T-helper 2 cell treated with Interferon-gamma antibody and Interleukin-4, amounts not matched to agents 5 μg/mL and 100 μg/mL, for 36 hours (primary cell): ENCODE measurements at regions not wholly inside any gene's neighbourhood (a gene's known extent, or its start where the extent isn't known, plus 50 kb on each side); places are given as distances from the start of the nearest gene placed in this dataset.

Source experiments
- DNase-seq: peaks from one replicate; pipeline ENCODE4 v3.0.0; 2021; ENCODE audit warnings: low spot score
- H3K27ac Mint-ChIP-seq: one replicate; pipeline ENCODE4 v1.8.0; 2021; ENCODE audit warnings: mild to moderate bottlenecking, mixed read lengths
- H3K27me3 Mint-ChIP-seq: one replicate; pipeline ENCODE4 v1.8.0; 2021; ENCODE audit warnings: low read depth, mixed read lengths
- H3K36me3 Mint-ChIP-seq: one replicate; pipeline ENCODE4 v1.8.0; 2021; ENCODE audit warnings: low read depth, mixed read lengths
- H3K4me1 Mint-ChIP-seq: one replicate; pipeline ENCODE4 v1.8.0; 2021; ENCODE audit warnings: low read depth, mixed read lengths
- H3K4me3 Mint-ChIP-seq: one replicate; pipeline ENCODE4 v1.8.0; 2022; ENCODE audit warnings: mild to moderate bottlenecking, moderate library complexity, mixed read lengths
- H3K9me3 Mint-ChIP-seq: one replicate; pipeline ENCODE4 v1.8.0; 2021; ENCODE audit warnings: mixed read lengths

DNA sequence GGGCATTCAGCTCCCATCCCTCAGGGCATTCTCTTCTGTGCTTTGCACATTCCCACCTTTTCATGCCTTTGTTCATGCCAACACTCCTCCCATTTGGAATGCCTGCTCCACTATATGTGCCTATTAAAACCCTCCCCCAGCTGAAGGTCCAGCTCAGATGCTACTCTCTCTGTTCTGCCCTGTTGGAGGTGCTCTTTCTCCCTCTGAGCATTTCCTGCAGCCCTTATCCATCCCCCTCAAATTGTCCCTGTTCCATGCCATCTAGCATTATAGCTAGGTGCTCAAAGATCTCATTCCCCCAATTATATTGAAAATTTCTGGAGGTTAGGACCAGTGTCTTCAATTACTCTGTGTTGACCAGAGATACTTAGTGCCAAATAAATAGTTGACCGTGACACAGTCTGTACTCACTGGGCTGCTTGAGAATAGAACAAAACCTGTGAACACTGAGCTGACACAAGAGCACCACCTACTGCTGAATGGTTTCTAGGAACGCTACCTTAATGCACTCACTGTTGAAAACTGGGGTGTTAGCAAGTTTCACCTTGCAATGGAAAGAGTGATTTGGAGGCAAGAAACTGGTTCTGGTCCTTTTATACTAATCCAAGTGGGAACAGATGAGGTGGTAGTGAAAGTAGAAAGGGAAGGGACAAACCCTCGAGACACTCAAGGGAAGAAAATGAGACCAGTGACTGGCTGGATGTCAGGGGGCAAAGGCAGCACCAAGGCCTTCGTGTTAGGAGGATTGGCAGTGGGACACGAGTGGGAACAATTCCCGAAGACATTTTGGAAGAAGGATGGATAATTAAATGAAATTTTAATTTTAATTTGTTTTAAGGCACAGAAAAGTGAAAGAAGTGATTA lies 289.8 kb upstream of the ROPN1 start:
- DNase-seq, result no peak
- no peak overlapping the region for H3K4me3 Mint-ChIP-seq
- H3K4me1 Mint-ChIP-seq, result no peaks in the 10 kb centered on the region
- no peaks in the 10 kb centered on the region for H3K36me3 Mint-ChIP-seq
- peaks cover 2% of the 10 kb centered on the region for H3K27me3 Mint-ChIP-seq
- H3K27ac Mint-ChIP-seq, result no peak overlapping the region
- no peaks in the 10 kb centered on the region for H3K9me3 Mint-ChIP-seq

GRCh38 chr3:124282751-124283651 lies 291.1 kb upstream of the ROPN1 start:
- H3K27ac Mint-ChIP-seq, result no peak overlapping the region
- DNase-seq, result no peak
- no peak overlapping the region for H3K4me3 Mint-ChIP-seq
- no peaks in the 10 kb centered on the region for H3K36me3 Mint-ChIP-seq
- H3K4me1 Mint-ChIP-seq, result no peaks in the 10 kb centered on the region
- H3K9me3 Mint-ChIP-seq, result no peaks in the 10 kb centered on the region
- peaks cover 2% of the 10 kb centered on the region for H3K27me3 Mint-ChIP-seq

GRCh38 chr3:124283652-124284023 lies 291.7 kb upstream of the ROPN1 start:
- no peaks in the 10 kb centered on the region for H3K9me3 Mint-ChIP-seq
- DNase-seq, result no peak
- H3K36me3 Mint-ChIP-seq, result no peaks in the 10 kb centered on the region
- no peak overlapping the region for H3K4me3 Mint-ChIP-seq
- H3K27ac Mint-ChIP-seq, result no peak overlapping the region
- H3K4me1 Mint-ChIP-seq, result no peaks in the 10 kb centered on the region
- H3K27me3 Mint-ChIP-seq, result peaks cover 2% of the 10 kb centered on the region

GRCh38 chr3:124288996-124289395 lies 297.1 kb upstream of the ROPN1 start:
- no peaks in the 10 kb centered on the region for H3K36me3 Mint-ChIP-seq
- no peak overlapping the region for H3K27ac Mint-ChIP-seq
- no peaks in the 10 kb centered on the region for H3K4me1 Mint-ChIP-seq
- peaks cover 5% of the 10 kb centered on the region for H3K27me3 Mint-ChIP-seq
- H3K4me3 Mint-ChIP-seq, result no peak overlapping the region
- DNase-seq, result no peak
- H3K9me3 Mint-ChIP-seq, result no peaks in the 10 kb centered on the region

GRCh38 chr3:124291008-124291407 lies 299.1 kb upstream of the ROPN1 start:
- H3K4me3 Mint-ChIP-seq, result no peak overlapping the region
- H3K27ac Mint-ChIP-seq, result no peak overlapping the region
- H3K27me3 Mint-ChIP-seq, result peaks cover 5% of the 10 kb centered on the region
- H3K9me3 Mint-ChIP-seq, result no peaks in the 10 kb centered on the region
- H3K4me1 Mint-ChIP-seq, result no peaks in the 10 kb centered on the region
- no peak for DNase-seq
- no peaks in the 10 kb centered on the region for H3K36me3 Mint-ChIP-seq

DNA sequence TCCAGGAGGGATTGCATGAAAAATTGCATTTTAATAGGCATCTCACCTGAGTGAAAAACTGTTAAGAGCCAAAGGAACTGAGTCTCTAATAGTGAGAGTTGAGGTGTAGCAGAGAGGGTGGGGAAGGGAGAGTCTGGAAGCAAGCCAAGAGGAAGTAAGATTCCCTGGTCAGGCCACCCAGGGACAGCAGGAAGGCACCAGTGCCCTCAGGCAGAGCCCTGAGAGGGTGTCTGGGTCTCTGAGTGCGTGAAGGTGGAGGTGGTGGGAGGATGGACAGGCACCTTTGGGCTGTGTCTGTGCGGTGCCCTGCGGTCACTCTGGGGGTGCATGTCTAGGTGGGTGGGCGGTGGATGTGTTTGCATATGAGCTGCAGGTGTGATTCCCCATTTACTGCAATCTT lies 300.4 kb upstream of the ROPN1 start:
- no peaks in the 10 kb centered on the region for H3K4me1 Mint-ChIP-seq
- no peak overlapping the region for H3K27ac Mint-ChIP-seq
- no peaks in the 10 kb centered on the region for H3K9me3 Mint-ChIP-seq
- no peak for DNase-seq
- no peak overlapping the region for H3K4me3 Mint-ChIP-seq
- H3K27me3 Mint-ChIP-seq, result peaks cover 3% of the 10 kb centered on the region
- no peaks in the 10 kb centered on the region for H3K36me3 Mint-ChIP-seq

DNA sequence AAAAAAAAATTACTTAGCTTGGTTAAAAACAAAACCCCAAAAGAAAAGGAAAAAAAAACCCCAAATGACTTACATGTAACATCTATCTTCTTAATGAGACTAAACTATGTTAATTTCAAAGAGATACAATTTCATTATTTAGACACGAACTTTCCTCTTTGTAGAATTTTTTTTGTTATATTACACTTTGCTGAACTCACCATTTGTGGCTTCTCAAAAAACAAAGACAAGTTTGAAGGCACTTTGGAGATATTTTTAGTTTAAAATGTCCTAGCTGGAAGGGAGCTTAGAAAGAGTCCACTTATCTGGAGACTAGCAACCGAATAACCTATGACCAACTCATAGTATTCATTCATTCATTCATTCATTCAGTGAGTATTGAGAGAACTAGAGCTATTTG lies 301.7 kb upstream of the ROPN1 start:
- no peak overlapping the region for H3K4me3 Mint-ChIP-seq
- H3K4me1 Mint-ChIP-seq, result no peaks in the 10 kb centered on the region
- no peaks in the 10 kb centered on the region for H3K9me3 Mint-ChIP-seq
- no peak overlapping the region for H3K27ac Mint-ChIP-seq
- no peak for DNase-seq
- peaks cover 3% of the 10 kb centered on the region for H3K27me3 Mint-ChIP-seq
- H3K36me3 Mint-ChIP-seq, result no peaks in the 10 kb centered on the region

DNA sequence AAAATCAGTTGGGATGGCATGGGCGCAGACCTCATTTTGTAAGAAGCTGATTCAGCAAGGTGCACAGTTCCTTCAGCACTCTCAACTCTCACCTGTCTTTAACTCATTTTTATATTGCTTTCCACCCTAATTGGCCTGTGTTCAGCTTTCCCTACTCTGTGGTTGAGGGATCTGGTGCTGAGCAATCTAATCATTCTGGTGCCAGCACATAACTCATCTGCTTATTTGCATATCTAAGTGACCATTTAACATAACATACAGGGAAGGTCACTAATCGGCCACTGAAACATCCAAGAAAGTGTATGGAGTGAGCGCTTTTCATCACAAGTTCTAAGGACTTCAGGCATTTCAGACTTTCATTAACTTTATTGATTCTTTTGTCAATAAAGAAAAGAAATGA lies 303.4 kb upstream of the ROPN1 start:
- Mint-ChIP-seq H3K27me3 (peaks cover 3% of the 10 kb centered on the region), H3K36me3 (no peaks in the 10 kb centered on the region), H3K9me3 (no peaks in the 10 kb centered on the region), H3K27ac (no peak overlapping the region), H3K4me3 (no peak overlapping the region), H3K4me1 (no peaks in the 10 kb centered on the region)
- no peak for DNase-seq

DNA sequence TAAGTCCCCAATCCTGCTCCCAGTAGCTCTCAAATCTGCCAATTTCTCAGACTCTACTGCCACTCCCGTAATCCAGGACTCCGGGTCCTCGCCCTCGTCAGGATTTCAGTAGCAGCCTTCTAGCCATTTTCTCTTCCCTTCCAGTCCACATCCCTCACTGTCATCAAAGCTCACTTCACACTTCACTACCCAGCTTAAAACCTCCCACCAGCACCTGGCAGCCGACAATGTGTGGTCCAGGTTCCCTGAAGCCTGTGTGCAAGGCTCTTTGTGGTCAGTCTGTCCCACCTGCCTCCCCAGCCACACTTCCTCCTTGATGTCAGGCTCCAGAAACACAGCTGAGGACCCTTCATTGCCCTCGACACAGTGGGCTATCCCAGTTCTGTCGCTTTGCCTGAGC lies 304.5 kb upstream of the ROPN1 start:
- no peak for DNase-seq
- H3K9me3 Mint-ChIP-seq, result no peaks in the 10 kb centered on the region
- H3K4me3 Mint-ChIP-seq, result no peak overlapping the region
- H3K27me3 Mint-ChIP-seq, result peaks cover 3% of the 10 kb centered on the region
- no peaks in the 10 kb centered on the region for H3K4me1 Mint-ChIP-seq
- H3K27ac Mint-ChIP-seq, result no peak overlapping the region
- H3K36me3 Mint-ChIP-seq, result no peaks in the 10 kb centered on the region

DNA sequence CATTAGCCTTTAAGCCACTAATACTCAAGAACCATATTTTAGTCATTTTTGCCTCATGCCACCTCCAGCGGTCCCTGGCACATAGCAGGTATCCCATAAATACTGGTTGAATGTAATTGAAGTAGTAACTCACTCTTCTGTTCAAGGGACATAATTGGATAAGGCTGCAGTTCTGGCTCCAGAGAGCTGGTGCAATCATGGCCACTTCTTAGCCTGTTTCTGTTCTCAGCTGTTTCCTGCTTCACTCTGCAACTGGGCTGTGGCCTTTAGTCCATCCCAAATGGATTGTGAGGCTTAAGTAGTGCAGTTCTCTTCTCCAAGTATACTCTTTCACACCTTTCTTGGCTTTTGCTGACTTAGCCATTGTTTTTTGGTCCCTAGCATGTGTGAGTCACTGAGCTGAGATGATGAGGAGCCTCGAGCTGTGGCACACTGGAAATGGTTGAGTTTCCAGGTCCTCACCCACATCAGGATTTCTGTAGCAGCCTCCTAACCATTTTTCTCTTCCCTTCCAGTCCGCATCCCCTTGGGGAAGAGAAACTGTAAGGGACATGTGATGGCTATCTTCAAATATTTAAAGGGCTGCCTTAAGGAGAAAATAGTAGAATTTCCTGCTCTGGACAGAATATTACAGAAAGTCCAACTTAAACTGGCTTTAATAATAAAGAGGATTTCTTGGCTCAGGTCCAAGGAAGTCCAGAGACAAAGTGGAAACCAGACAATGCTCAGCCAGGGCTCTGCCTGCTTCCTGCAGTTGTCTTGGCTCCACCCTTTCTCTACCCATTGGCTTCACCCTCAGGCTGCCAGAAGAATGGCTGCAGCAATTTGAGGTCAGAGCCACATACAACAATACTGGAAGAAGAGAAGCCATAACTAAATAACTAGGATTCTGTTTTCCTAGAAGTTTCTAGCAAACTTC lies 305.4 kb upstream of the ROPN1 start:
- H3K4me3 Mint-ChIP-seq, result no peak overlapping the region

GRCh38 chr3:124298301-124298700 lies 306.4 kb upstream of the ROPN1 start:
- Mint-ChIP-seq H3K4me1 (no peaks in the 10 kb centered on the region), H3K4me3 (no peak overlapping the region), H3K27ac (no peak overlapping the region), H3K9me3 (no peaks in the 10 kb centered on the region), H3K27me3 (peaks cover 3% of the 10 kb centered on the region), H3K36me3 (no peaks in the 10 kb centered on the region)
- no peak for DNase-seq

More for the DNA sequence above, 305.4 kb upstream of the ROPN1 start:
- no peaks in the 10 kb centered on the region for H3K36me3 Mint-ChIP-seq
- no peaks in the 10 kb centered on the region for H3K9me3 Mint-ChIP-seq
- H3K27me3 Mint-ChIP-seq, result peaks cover 3% of the 10 kb centered on the region
- no peaks in the 10 kb centered on the region for H3K4me1 Mint-ChIP-seq
- H3K27ac Mint-ChIP-seq, result no peak overlapping the region
- no peak for DNase-seq

GRCh38 chr3:124298951-124299350 lies 307.0 kb upstream of the ROPN1 start:
- Mint-ChIP-seq H3K4me3 (no peak overlapping the region), H3K36me3 (no peaks in the 10 kb centered on the region), H3K27ac (no peak overlapping the region), H3K4me1 (no peaks in the 10 kb centered on the region), H3K27me3 (no peaks in the 10 kb centered on the region), H3K9me3 (no peaks in the 10 kb centered on the region)
- no peak for DNase-seq

- no peaks in the 10 kb centered on the region for H3K9me3 Mint-ChIP-seq
- no peak for DNase-seq
- no peaks in the 10 kb centered on the region for H3K27me3 Mint-ChIP-seq
Observed at GRCh38 chr3:124299831-124300230, 307.9 kb upstream of the ROPN1 start.

More at GRCh38 chr3:124299831-124300230, 307.9 kb upstream of the ROPN1 start:
- Mint-ChIP-seq H3K4me3 (no peak overlapping the region), H3K27ac (no peak overlapping the region), H3K36me3 (no peaks in the 10 kb centered on the region), H3K4me1 (no peaks in the 10 kb centered on the region)
